ENCODE measurements at regions not wholly inside any gene's neighbourhood (a gene's known extent, or its start where the extent isn't known, plus 50 kb on each side); places are given as distances from the start of the nearest gene placed in this dataset.

GRCh38 chr7:41274179-41274578 lies 428.7 kb downstream of the INHBA start:
- no peaks in the 10 kb centered on the region for H3K27me3 Mint-ChIP-seq
- ChIA-PET POLR2A (no interaction called here), CTCF (no interaction called here)
- H3K4me3 Mint-ChIP-seq = no peak overlapping the region
- intact Hi-C loops (cut with micrococcal nuclease) = no loop called here
- no peak overlapping the region for H3K27ac Mint-ChIP-seq
- no peak for DNase-seq
- ATAC-seq (ENCODE audit: low read depth) = no peak
- H3K9me3 Mint-ChIP-seq = no peaks in the 10 kb centered on the region
- no peaks in the 10 kb centered on the region for H3K36me3 Mint-ChIP-seq (ENCODE audit: low read depth)
- H3K4me1 Mint-ChIP-seq = no peaks in the 10 kb centered on the region
- TF ChIP-seq, protein P1, sequence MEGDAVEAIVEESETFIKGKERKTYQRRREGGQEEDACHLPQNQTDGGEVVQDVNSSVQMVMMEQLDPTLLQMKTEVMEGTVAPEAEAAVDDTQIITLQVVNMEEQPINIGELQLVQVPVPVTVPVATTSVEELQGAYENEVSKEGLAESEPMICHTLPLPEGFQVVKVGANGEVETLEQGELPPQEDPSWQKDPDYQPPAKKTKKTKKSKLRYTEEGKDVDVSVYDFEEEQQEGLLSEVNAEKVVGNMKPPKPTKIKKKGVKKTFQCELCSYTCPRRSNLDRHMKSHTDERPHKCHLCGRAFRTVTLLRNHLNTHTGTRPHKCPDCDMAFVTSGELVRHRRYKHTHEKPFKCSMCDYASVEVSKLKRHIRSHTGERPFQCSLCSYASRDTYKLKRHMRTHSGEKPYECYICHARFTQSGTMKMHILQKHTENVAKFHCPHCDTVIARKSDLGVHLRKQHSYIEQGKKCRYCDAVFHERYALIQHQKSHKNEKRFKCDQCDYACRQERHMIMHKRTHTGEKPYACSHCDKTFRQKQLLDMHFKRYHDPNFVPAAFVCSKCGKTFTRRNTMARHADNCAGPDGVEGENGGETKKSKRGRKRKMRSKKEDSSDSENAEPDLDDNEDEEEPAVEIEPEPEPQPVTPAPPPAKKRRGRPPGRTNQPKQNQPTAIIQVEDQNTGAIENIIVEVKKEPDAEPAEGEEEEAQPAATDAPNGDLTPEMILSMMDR (IDR thresholded peaks at IDR 0.05) = no peak

- Mint-ChIP-seq H3K27ac (no peak overlapping the region), H3K4me3 (no peak overlapping the region), H3K4me1 (no peaks in the 10 kb centered on the region), H3K27me3 (no peaks in the 10 kb centered on the region), H3K36me3 (ENCODE audit: low read depth) (no peaks in the 10 kb centered on the region), H3K9me3 (no peaks in the 10 kb centered on the region)
- CTCF ChIA-PET = no interaction called here
- TF ChIP-seq, protein P1 (IDR thresholded peaks at IDR 0.05) = no peak
- DNase-seq (no peak), ATAC-seq (ENCODE audit: low read depth) (no peak)
- POLR2A ChIA-PET = no interaction called here
- intact Hi-C loops (cut with micrococcal nuclease) = no loop called here
Observed at GRCh38 chr7:41272664-41273063, 430.2 kb downstream of the INHBA start.

- Mint-ChIP-seq H3K9me3 (no peaks in the 10 kb centered on the region), H3K27me3 (no peaks in the 10 kb centered on the region), H3K4me3 (no peak overlapping the region), H3K36me3 (ENCODE audit: low read depth) (no peaks in the 10 kb centered on the region), H3K4me1 (no peaks in the 10 kb centered on the region), H3K27ac (no peak overlapping the region)
- ChIA-PET CTCF (no interaction called here), POLR2A (no interaction called here)
- TF ChIP-seq, protein P1 (IDR thresholded peaks at IDR 0.05) = no peak
- ATAC-seq (ENCODE audit: low read depth) (no peak), DNase-seq (no peak)
- intact Hi-C loops (cut with micrococcal nuclease) = no loop called here
Observed at GRCh38 chr7:41268878-41269277, 434.0 kb downstream of the INHBA start.

GRCh38 chr7:41261080-41261479 lies 441.8 kb downstream of the INHBA start:
- POLR2A ChIA-PET = no interaction called here
- H3K9me3 Mint-ChIP-seq = no peaks in the 10 kb centered on the region
- TF ChIP-seq, protein P1 (IDR thresholded peaks at IDR 0.05) = no peak
- intact Hi-C loops (cut with micrococcal nuclease) = no loop called here
- H3K27me3 Mint-ChIP-seq = no peaks in the 10 kb centered on the region
- no peaks in the 10 kb centered on the region for H3K36me3 Mint-ChIP-seq (ENCODE audit: low read depth)
- no peak overlapping the region for H3K4me3 Mint-ChIP-seq
- DNase-seq (no peak), ATAC-seq (ENCODE audit: low read depth) (no peak)
- CTCF ChIA-PET = no interaction called here
- no peak overlapping the region for H3K27ac Mint-ChIP-seq
- no peaks in the 10 kb centered on the region for H3K4me1 Mint-ChIP-seq

DNA sequence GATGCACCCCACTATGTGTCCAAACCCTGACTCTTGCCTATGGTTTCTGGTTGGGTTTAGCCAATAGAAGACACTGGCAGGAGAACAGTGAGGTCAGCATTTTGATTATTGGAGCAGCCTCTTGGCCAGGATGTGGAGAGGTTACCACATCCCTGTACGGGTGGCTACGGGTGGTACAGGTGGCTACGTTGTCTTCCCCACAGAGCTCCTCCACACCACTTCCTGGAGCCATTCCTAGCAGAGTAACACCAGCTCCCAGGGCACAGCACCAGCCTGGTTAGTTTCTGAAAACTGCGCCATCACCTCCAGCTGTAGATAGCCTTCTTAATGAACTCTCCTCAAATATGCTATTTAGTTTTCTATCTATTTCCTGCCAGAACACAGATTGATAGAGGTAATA lies 445.2 kb downstream of the INHBA start:
- ATAC-seq (ENCODE audit: low read depth) = no peak
- Mint-ChIP-seq H3K4me1 (no peaks in the 10 kb centered on the region), H3K4me3 (no peak overlapping the region), H3K27me3 (no peaks in the 10 kb centered on the region), H3K9me3 (no peaks in the 10 kb centered on the region), H3K27ac (no peak overlapping the region), H3K36me3 (ENCODE audit: low read depth) (no peaks in the 10 kb centered on the region)
- TF ChIP-seq, protein P1 (IDR thresholded peaks at IDR 0.05) = no peak
- POLR2A ChIA-PET = no interaction called here
- CTCF ChIA-PET = no interaction called here
- no peak for DNase-seq
- intact Hi-C loops (cut with micrococcal nuclease) = no loop called here
